Neuronal stem cell (in vitro differentiated cells): ENCODE measurements at regions not wholly inside any gene's neighbourhood (a gene's known extent, or its start where the extent isn't known, plus 50 kb on each side); places are given as distances from the start of the nearest gene placed in this dataset.

Source experiments
- DNase-seq: peaks from one replicate; pipeline ENCODE4 v3.0.0-alpha.2; 2013; ENCODE audit warnings: low spot score
- H2AFZ ChIP-seq: one replicate; pipeline ENCODE4 v1.6.1; 2013; ENCODE audit warnings: mild to moderate bottlenecking, low read length, inconsistent platforms
- H2AK5ac ChIP-seq: 2 replicates; pipeline ENCODE4 v1.6.1; 2013; ENCODE audit warnings: low read depth, mild to moderate bottlenecking, inconsistent platforms, low read length, moderate library complexity, mixed read lengths
- H2BK120ac ChIP-seq: 2 replicates; pipeline ENCODE4 v1.6.1; 2013; ENCODE audit warnings: low read depth, mild to moderate bottlenecking, inconsistent platforms, low read length, moderate library complexity, mixed read lengths
- H2BK12ac ChIP-seq: one replicate; pipeline ENCODE4 v1.6.1; 2013; ENCODE audit warnings: low read length, inconsistent platforms
- H2BK15ac ChIP-seq: 2 replicates; pipeline ENCODE4 v1.6.1; 2013; ENCODE audit warnings: mild to moderate bottlenecking, low read length, inconsistent platforms, mixed read lengths
- H2BK5ac ChIP-seq: one replicate; pipeline ENCODE4 v1.6.1; 2013; ENCODE audit warnings: inconsistent platforms, mild to moderate bottlenecking, low read length, moderate library complexity
- H3K14ac ChIP-seq: one replicate; pipeline ENCODE4 v1.6.1; 2013; ENCODE audit warnings: low read length, inconsistent platforms
- H3K18ac ChIP-seq: 2 replicates; pipeline ENCODE4 v1.6.1; 2013; ENCODE audit warnings: low read length, inconsistent platforms
- H3K23ac ChIP-seq: 2 replicates; pipeline ENCODE4 v1.6.1; 2013; ENCODE audit warnings: low read depth, mild to moderate bottlenecking, mixed read lengths, low read length, inconsistent platforms; ENCODE audit not compliant: poor library complexity
- H3K27ac ChIP-seq: replicated peaks from 3 replicates; pipeline ENCODE4 v1.5.1; 2013; ENCODE audit warnings: low read length, inconsistent platforms
- H3K27me3 ChIP-seq, 3 experiments: 2 replicates each; pipeline ENCODE4 v1.6.1; 2013; ENCODE audit warnings: low read length in 3 of 3, mild to moderate bottlenecking in 2 of 3, inconsistent platforms in 1 of 3, low read depth in 1 of 3, mixed read lengths in 1 of 3, moderate library complexity in 1 of 3; ENCODE audit not compliant: control insufficient read depth in 3 of 3, insufficient read depth in 3 of 3
- H3K36me3 ChIP-seq, 2 donors: replicated peaks in 1 of 2; 2 replicates each; pipeline ENCODE4 v1.6.1; 2013; ENCODE audit warnings: low read length in 2 of 2; ENCODE audit not compliant: control insufficient read depth in 2 of 2, insufficient read depth in 2 of 2
- H3K4ac ChIP-seq: 2 replicates; pipeline ENCODE4 v1.6.1; 2013; ENCODE audit warnings: inconsistent platforms, mild to moderate bottlenecking, low read length, moderate library complexity
- H3K4me1 ChIP-seq, 2 donors: 1 replicate in 1 of 2; 2 replicates in 1 of 2; pipeline ENCODE4 v1.6.1; 2013; ENCODE audit warnings: low read length in 2 of 2, low read depth in 1 of 2; ENCODE audit not compliant: control insufficient read depth in 2 of 2, insufficient read depth in 1 of 2
- H3K4me2 ChIP-seq: one replicate; pipeline ENCODE4 v1.6.1; 2013; ENCODE audit warnings: mild to moderate bottlenecking, low read length, inconsistent platforms; ENCODE audit not compliant: insufficient read depth, poor library complexity, severe bottlenecking
- H3K4me3 ChIP-seq, 2 donors: 2 replicates each; pipeline ENCODE4 v1.5.1; 2013; ENCODE audit warnings: low read length in 2 of 2, mild to moderate bottlenecking in 2 of 2, inconsistent platforms in 1 of 2, moderate library complexity in 1 of 2
- H3K79me1 ChIP-seq: one replicate; pipeline ENCODE4 v1.6.1; 2013; ENCODE audit warnings: low read depth, mild to moderate bottlenecking, inconsistent platforms, low read length, moderate library complexity
- H3K9ac ChIP-seq: one replicate; pipeline ENCODE4 v1.6.1; 2013; ENCODE audit warnings: mild to moderate bottlenecking, low read depth, low read length, inconsistent platforms; ENCODE audit not compliant: poor library complexity
- H3K9me3 ChIP-seq, 2 donors: replicated peaks in 1 of 2; 2 replicates each; pipeline versions ENCODE3 to v1.6.1; 2013; ENCODE audit warnings: low read length in 2 of 2, mild to moderate bottlenecking in 2 of 2, inconsistent platforms in 1 of 2, low read depth in 1 of 2, mixed read lengths in 1 of 2, moderate library complexity in 1 of 2; ENCODE audit not compliant: control insufficient read depth in 2 of 2, insufficient read depth in 1 of 2
- H4K8ac ChIP-seq: one replicate; pipeline ENCODE4 v1.6.1; 2013; ENCODE audit warnings: low read depth, mild to moderate bottlenecking, inconsistent platforms, low read length, moderate library complexity
- H4K91ac ChIP-seq: one replicate; pipeline ENCODE4 v1.6.1; 2013; ENCODE audit warnings: low read length, low read depth, mild to moderate bottlenecking, inconsistent platforms; ENCODE audit not compliant: poor library complexity
- WGBS, 2 donors: extraction: QIAGEN DNeasy Blood & Tissue Kit; methylation state at CpG; one replicate each; pipeline ENCODE4 v1.1.7; 2013; ENCODE audit warnings: missing lambda C conversion rate in 2 of 2, mixed read lengths in 1 of 2; ENCODE audit not compliant: insufficient read length in 2 of 2, insufficient replicate concordance in 1 of 2; ENCODE audit errors: extremely low coverage in 2 of 2; 5-methylcytosine and 5-hydroxymethylcytosine counted together

DNA sequence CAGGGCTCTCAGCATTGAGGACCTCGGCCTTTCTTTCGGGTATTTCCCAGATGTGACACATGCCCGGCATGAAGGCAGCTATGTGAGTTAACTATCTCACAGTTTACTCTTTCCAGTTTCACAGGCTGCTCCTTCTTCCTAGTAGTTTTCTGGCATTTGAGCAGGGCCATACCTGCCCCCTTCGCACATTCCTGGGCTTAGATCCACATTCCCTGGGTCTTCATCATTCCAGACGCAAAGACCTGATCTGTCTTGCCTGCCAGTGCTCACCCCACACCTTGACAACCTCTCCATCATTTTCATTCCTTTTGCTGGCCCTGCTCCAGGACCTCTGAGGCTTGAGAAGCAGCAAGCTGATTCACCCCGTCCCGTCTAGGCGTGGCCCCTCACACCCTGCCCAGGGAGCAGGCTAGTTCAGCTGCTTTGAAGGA, 227.5 kb downstream of the WDR11 start:
- DNase-seq, result no peak
- Histone ChIP-seq H3K4me1 (peaks cover 0 to 5% of the 10 kb centered on the region in 2 donors), H3K23ac (peak overlapping the region; percentile 62), H3K9ac (no peak overlapping the region), H3K79me1 (no peaks in the 10 kb centered on the region), H3K9me3 (no peaks in the 10 kb centered on the region), H3K4me3 (no peak overlapping the region), H2BK15ac (no peak overlapping the region), H4K91ac (no peak overlapping the region), H2BK5ac (no peak overlapping the region), H3K27me3 (no peaks in the 10 kb centered on the region), H3K36me3 (no peaks in the 10 kb centered on the region), H3K4ac (no peak overlapping the region), H3K14ac (no peak overlapping the region), H3K18ac (peak overlapping the region; percentile 24), H2BK120ac (no peak overlapping the region), H3K27ac (no peak overlapping the region), H2AK5ac (no peak overlapping the region), H2BK12ac (no peak overlapping the region), H4K8ac (no peak overlapping the region), H2AFZ (no peak overlapping the region), H3K4me2 (no peak overlapping the region)
- WGBS, 2 donors, result no CpG with 5 or more reads among the region's 8 CpGs

DNA sequence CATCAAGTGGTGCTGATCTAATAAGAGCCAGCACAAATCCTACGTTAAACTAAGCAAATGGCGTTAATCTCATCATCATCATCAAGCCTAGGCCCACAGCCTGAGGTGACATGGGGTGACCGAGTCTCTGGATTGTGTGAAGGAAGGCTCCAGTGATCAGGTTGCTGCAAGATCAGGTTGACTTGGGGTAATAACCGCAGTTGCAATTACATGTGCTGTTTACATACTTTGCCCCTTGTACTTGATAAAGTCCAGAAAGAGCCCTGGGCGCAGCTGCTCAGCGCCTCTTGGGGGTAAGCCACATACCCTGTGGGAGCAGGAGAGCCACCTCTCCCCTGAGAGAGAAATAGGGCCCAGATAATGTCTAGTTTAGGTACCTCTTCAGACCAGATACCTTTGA, 228.1 kb downstream of the WDR11 start:
- Histone ChIP-seq H3K4ac (no peak overlapping the region), H3K27ac (no peak overlapping the region)

DNA sequence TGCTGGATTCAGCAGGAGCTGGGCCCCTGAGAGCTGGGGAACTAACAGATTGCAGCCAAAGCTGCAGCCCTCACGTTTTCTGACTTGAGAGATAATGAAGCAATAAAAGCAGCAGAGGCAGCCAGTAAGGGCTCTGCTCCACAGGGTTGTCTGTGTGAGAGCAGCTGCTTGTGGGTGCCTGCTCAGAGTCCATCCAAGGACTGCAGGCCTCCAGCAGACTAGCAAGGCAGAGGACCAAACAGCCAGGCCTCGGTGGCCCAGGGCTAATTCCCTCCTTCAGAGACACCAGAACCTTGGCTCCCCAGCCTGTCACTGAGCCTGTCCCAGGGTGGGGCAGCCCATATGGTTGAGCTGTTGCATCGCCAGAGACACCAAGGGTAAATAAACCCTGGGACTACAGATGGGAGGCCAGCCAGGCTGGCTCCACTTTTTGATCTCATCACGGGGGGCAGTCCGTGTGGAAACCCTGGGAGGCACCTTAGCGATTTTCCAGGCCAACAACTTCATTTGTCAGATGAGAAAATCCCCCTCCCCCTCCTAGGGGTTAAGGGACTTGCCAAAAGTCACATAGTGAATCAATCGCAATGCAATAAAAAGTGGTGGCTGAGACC, 229.2 kb downstream of the WDR11 start:
- Histone ChIP-seq H3K4me1 (peaks cover 0 to 5% of the 10 kb centered on the region in 2 donors), H3K4ac (no peak overlapping the region), H4K8ac (no peak overlapping the region), H3K14ac (no peak overlapping the region), H3K9ac (no peak overlapping the region), H2BK15ac (no peak overlapping the region), H3K27me3 (no peaks in the 10 kb centered on the region), H3K9me3 (no peaks in the 10 kb centered on the region), H3K23ac (no peak overlapping the region), H2BK120ac (no peak overlapping the region), H4K91ac (no peak overlapping the region), H2AK5ac (no peak overlapping the region), H3K18ac (peak overlapping the region; percentile 17), H2BK12ac (no peak overlapping the region), H3K4me2 (no peak overlapping the region), H3K36me3 (no peaks in the 10 kb centered on the region), H3K27ac (no peak overlapping the region), H3K4me3 (no peak overlapping the region), H2BK5ac (no peak overlapping the region), H2AFZ (no peak overlapping the region), H3K79me1 (no peaks in the 10 kb centered on the region)
- no CpG with 5 or more reads among the region's 7 CpGs for WGBS, 2 donors
- no peak for DNase-seq

More for the DNA sequence above, 228.1 kb downstream of the WDR11 start:
- Histone ChIP-seq H3K27me3 (no peaks in the 10 kb centered on the region), H3K4me3 (no peak overlapping the region), H2AFZ (no peak overlapping the region), H3K4me1 (peaks cover 0 to 5% of the 10 kb centered on the region in 2 donors), H4K91ac (no peak overlapping the region), H3K36me3 (no peaks in the 10 kb centered on the region), H3K14ac (no peak overlapping the region), H2BK12ac (no peak overlapping the region), H4K8ac (no peak overlapping the region), H3K4me2 (no peak overlapping the region), H2BK5ac (no peak overlapping the region), H2AK5ac (no peak overlapping the region), H2BK120ac (no peak overlapping the region), H2BK15ac (no peak overlapping the region), H3K18ac (no peak overlapping the region), H3K9me3 (no peaks in the 10 kb centered on the region), H3K23ac (no peak overlapping the region), H3K9ac (no peak overlapping the region), H3K79me1 (no peaks in the 10 kb centered on the region)
- no CpG with 5 or more reads among the region's 6 CpGs for WGBS, 2 donors
- no peak for DNase-seq

DNA sequence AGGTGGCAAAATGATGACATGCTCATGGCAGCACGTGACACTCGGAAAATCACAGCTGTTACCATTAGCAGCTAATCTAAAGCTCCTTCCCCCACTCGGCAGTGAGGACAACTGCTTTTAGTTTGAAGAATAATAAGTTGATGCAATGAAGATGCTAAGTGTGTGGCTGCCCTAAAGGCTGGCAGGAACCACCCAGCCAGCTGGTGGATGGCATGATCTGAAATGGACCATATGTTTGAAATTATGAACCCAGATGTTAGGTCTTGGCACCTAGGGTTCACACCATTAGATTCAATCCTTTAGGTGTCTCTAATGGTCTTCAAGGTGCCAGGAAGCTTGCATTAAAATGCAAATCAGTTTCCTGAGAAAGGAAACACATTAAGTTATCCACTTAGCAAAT, 230.1 kb downstream of the WDR11 start:
- Histone ChIP-seq H3K4ac (no peak overlapping the region), H3K36me3 (no peaks in the 10 kb centered on the region)

More for the DNA sequence above, 230.1 kb downstream of the WDR11 start:
- H3K23ac ChIP-seq, result no peak overlapping the region
- peaks cover 0 to 5% of the 10 kb centered on the region in 2 donors for H3K4me1 ChIP-seq
- no peak overlapping the region for H4K8ac ChIP-seq
- no CpG with 5 or more reads among the region's 3 CpGs for WGBS, 2 donors
- no peak for DNase-seq
- H2AK5ac ChIP-seq, result no peak overlapping the region
- no peak overlapping the region for H3K18ac ChIP-seq
- no peak overlapping the region for H2BK12ac ChIP-seq
- H3K4me3 ChIP-seq, result no peak overlapping the region
- no peak overlapping the region for H2BK5ac ChIP-seq
- H3K4me2 ChIP-seq, result no peak overlapping the region
- no peak overlapping the region for H2BK15ac ChIP-seq
- no peak overlapping the region for H3K9ac ChIP-seq
- H2AFZ ChIP-seq, result no peak overlapping the region
- H2BK120ac ChIP-seq, result no peak overlapping the region
- no peaks in the 10 kb centered on the region for H3K9me3 ChIP-seq
- no peak overlapping the region for H4K91ac ChIP-seq
- no peaks in the 10 kb centered on the region for H3K79me1 ChIP-seq
- H3K14ac ChIP-seq, result no peak overlapping the region
- H3K27me3 ChIP-seq, result no peaks in the 10 kb centered on the region
- no peak overlapping the region for H3K27ac ChIP-seq
